Heart left ventricle (tissue), 13 donors: ENCODE measurements at regions not wholly inside any gene's neighbourhood (a gene's known extent, or its start where the extent isn't known, plus 50 kb on each side); places are given as distances from the start of the nearest gene placed in this dataset.

ENCODE experiments used
- POLR2A ChIP-seq, 2 donors: fragments of 450-650 bp; IDR thresholded peaks; one replicate each; pipeline ENCODE4 v1.6.1; 2017; ENCODE audit warnings: antibody characterized with exemption in 2 of 2, mild to moderate bottlenecking in 2 of 2, moderate library complexity in 2 of 2
- TF ChIP-seq, protein P1 (sequence below), 12 donors: fragments of 200-600 bp; sonication (generic) in 4 of 12; IDR thresholded peaks; one replicate each; pipeline versions ENCODE4 v1.5.0 to v1.8.0; 2018 to 2022; ENCODE audit warnings: antibody characterized with exemption in 12 of 12, mild to moderate bottlenecking in 5 of 12
- donor health status: ischemic (EF 13 %, LVEDD 7.1; RV severe dilation, severe dysfunction).
- donor health status: DM: no; HTN: yes; CAD: no.
- donor health status: DM: no; HTN: no; CAD: no.
- donor health status: ischemic (EF 25% LVEDD 6.9; RV normal size, moderate dysfunction).
- donor health status: ischemic (EF 25% LVEDD 5.7; RV mildly dilated, moderate dysfunction).
- donor health status: ischemic (EF 35%, LVEDD 5.7; RV mildly dilated, moderate dysfunction).
- donor health status: nonischemic (EF 11% LVEDD 7.7; RV severe dilation, severe dysfunction).
- donor health status: DM: yes; HTN: yes; CAD: no.
- donor health status: PGD.
- donor health status: ischemic (EF 29% LVEDD 5.4; RV normal size, mild dysfunction).
- donor health status: nonischemic (EF 23%, LVEDD 6.1; RV moderate dilation, normal function).

GRCh38 chr12:115886666-115887065 is 390.8 kb downstream of the MED13L start:
- TF ChIP-seq, protein P1, sequence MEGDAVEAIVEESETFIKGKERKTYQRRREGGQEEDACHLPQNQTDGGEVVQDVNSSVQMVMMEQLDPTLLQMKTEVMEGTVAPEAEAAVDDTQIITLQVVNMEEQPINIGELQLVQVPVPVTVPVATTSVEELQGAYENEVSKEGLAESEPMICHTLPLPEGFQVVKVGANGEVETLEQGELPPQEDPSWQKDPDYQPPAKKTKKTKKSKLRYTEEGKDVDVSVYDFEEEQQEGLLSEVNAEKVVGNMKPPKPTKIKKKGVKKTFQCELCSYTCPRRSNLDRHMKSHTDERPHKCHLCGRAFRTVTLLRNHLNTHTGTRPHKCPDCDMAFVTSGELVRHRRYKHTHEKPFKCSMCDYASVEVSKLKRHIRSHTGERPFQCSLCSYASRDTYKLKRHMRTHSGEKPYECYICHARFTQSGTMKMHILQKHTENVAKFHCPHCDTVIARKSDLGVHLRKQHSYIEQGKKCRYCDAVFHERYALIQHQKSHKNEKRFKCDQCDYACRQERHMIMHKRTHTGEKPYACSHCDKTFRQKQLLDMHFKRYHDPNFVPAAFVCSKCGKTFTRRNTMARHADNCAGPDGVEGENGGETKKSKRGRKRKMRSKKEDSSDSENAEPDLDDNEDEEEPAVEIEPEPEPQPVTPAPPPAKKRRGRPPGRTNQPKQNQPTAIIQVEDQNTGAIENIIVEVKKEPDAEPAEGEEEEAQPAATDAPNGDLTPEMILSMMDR (IDR thresholded peaks at IDR 0.05): no peak
- no peak for TF ChIP-seq POLR2A (IDR thresholded peaks at IDR 0.05)
